GM12878 (cell line): ENCODE measurements at regions not wholly inside any gene's neighbourhood (a gene's known extent, or its start where the extent isn't known, plus 50 kb on each side); places are given as distances from the start of the nearest gene placed in this dataset.

Experiments
- ATAC-seq: fragments of 200-7000 bp; cut with Tn5 transposase; 3 replicates; pipeline ENCODE4 v1.9.1; 2020; ENCODE audit warnings: mild to moderate bottlenecking, moderate library complexity
- BruUV-seq: library from RNA; stranded (reverse); fragments of 400-500 nt; replicated peaks from 2 replicates; lab custom pipeline; 2021; lab: Mats Ljungman, UMichigan
- CTCF ChIA-PET: fragments of 300-600 bp; sonication (Branson Sonifier 250); formaldehyde crosslinking; extraction: SDS; loops from one replicate; lab custom pipeline; 2021; ENCODE audit warnings: inconsistent platforms; lab: Yijun Ruan, JAX
- POLR2A ChIA-PET: fragments of 350-600 bp; formaldehyde crosslinking; extraction: SDS; loops from one replicate; lab custom pipeline; 2021; ENCODE audit warnings: inconsistent platforms; lab: Charles Lee
- RAD21 ChIA-PET: fragments of 300-600 bp; sonication (Branson Sonifier 250); formaldehyde crosslinking; loops from one replicate; lab custom pipeline; 2023; ENCODE audit warnings: antibody characterized with exemption; ENCODE audit not compliant: unreplicated experiment; lab: Charles Lee
- SMC1A ChIA-PET: fragments of 300-600 bp; sonication (Branson Sonifier 250); formaldehyde crosslinking; loops from one replicate; lab custom pipeline; 2023; ENCODE audit not compliant: unreplicated experiment, uncharacterized antibody; lab: Charles Lee
- DNase-seq: peaks from one replicate; pipeline ENCODE4 v3.0.0-alpha.2; 2011; ENCODE audit warnings: low read depth, low spot score
- FAIRE-seq: peaks from 3 replicates; lab custom pipeline; 2011; peaks lifted over from hg19 to GRCh38; lab: Jason Lieb, UNC
- H2AFZ ChIP-seq: 2 replicates; pipeline ENCODE4 v1.6.0; 2011; ENCODE audit warnings: low read depth, low read length, control low read depth; ENCODE audit not compliant: control insufficient read depth
- H3K27ac ChIP-seq: 2 replicates; pipeline ENCODE4 v1.5.1; 2011; ENCODE audit warnings: control low read depth; ENCODE audit not compliant: control insufficient read depth, insufficient read depth
- H3K27me3 ChIP-seq, 2 experiments: replicated peaks in 1 of 2; 2 replicates each; pipeline versions ENCODE4 v1.6.0 to v1.6.1; 2011; ENCODE audit warnings: low read length in 1 of 2; ENCODE audit not compliant: control insufficient read depth in 2 of 2, insufficient read depth in 2 of 2
- H3K36me3 ChIP-seq, 2 experiments: 2 replicates each; pipeline ENCODE4 v1.5.1; 2011; ENCODE audit warnings: low read length in 1 of 2; ENCODE audit not compliant: control insufficient read depth in 2 of 2, insufficient read depth in 2 of 2
- H3K4me1 ChIP-seq: 2 replicates; pipeline ENCODE4 v1.6.1; 2011; ENCODE audit warnings: mild to moderate bottlenecking, low read length, moderate library complexity, mixed read lengths; ENCODE audit not compliant: control insufficient read depth, insufficient read depth
- H3K4me2 ChIP-seq: 2 replicates; pipeline ENCODE4 v1.6.0; 2011; ENCODE audit warnings: control low read depth; ENCODE audit not compliant: control insufficient read depth, insufficient read depth
- H3K4me3 ChIP-seq: fragments of 200-600 bp; sonication (generic); 2 replicates; pipeline ENCODE4 v1.5.1; 2016
- H3K79me2 ChIP-seq: 2 replicates; pipeline ENCODE4 v1.6.0; 2011; ENCODE audit warnings: low read length; ENCODE audit not compliant: control insufficient read depth, insufficient read depth
- H3K9ac ChIP-seq: 2 replicates; pipeline ENCODE4 v1.8.0; 2011; ENCODE audit warnings: low read length, control low read depth, mixed read lengths; ENCODE audit not compliant: control insufficient read depth, insufficient read depth
- H3K9me3 ChIP-seq: replicated peaks from 3 replicates; pipeline ENCODE4 v1.5.1; 2011; ENCODE audit warnings: mild to moderate bottlenecking, low read length; ENCODE audit not compliant: control insufficient read depth, insufficient read depth
- H4K20me1 ChIP-seq: 2 replicates; pipeline ENCODE4 v1.6.0; 2011; ENCODE audit not compliant: control insufficient read depth, insufficient read depth
- FOXK2 ChIP-seq: fragments of 450-650 bp; IDR thresholded peaks from 2 replicates; pipeline ENCODE4 v1.6.1; 2017; ENCODE audit warnings: mild to moderate bottlenecking, moderate library complexity
- WGBS: methylation state at CpG from one replicate; pipeline ENCODE4 v1.1.6; 2016; ENCODE audit warnings: low lambda C conversion rate; ENCODE audit not compliant: insufficient replicate concordance, insufficient coverage; ENCODE audit errors: missing lambda C conversion rate; 5-methylcytosine and 5-hydroxymethylcytosine counted together
- in situ Hi-C: fragments of 300-500 bp; cut with MboI; formaldehyde crosslinking; loops from 9 replicates; pipeline ENCODE4 v1.14.3; 2018; ENCODE audit warnings: mixed read lengths
- intact Hi-C: fragments of 100-400 bp; cut with micrococcal nuclease; formaldehyde crosslinking; loops from one replicate; pipeline ENCODE4 v1.14.2; 2022; ENCODE audit not compliant: unreplicated experiment
- TF ChIP-seq, protein P1 (sequence below): fragments of 450-650 bp; IDR thresholded peaks from 2 replicates; pipeline ENCODE4 v1.6.1; 2018; ENCODE audit warnings: borderline replicate concordance, mild to moderate bottlenecking; ENCODE audit not compliant: partially characterized antibody
- TF ChIP-seq, protein P2 (sequence below), 3 experiments: IDR thresholded peaks in 2 of 3; conservative IDR thresholded peaks in 1 of 3; 2 replicates each; pipeline ENCODE4 v1.5.1; 2011; ENCODE audit warnings: low read depth in 3 of 3, low read length in 3 of 3, mild to moderate bottlenecking in 3 of 3, control low read depth in 2 of 3, moderate library complexity in 2 of 3, inconsistent platforms in 1 of 3, mixed read lengths in 1 of 3; ENCODE audit not compliant: control insufficient read depth in 2 of 3, insufficient read depth in 1 of 3; ENCODE audit errors: extremely low read depth in 1 of 3

DNA sequence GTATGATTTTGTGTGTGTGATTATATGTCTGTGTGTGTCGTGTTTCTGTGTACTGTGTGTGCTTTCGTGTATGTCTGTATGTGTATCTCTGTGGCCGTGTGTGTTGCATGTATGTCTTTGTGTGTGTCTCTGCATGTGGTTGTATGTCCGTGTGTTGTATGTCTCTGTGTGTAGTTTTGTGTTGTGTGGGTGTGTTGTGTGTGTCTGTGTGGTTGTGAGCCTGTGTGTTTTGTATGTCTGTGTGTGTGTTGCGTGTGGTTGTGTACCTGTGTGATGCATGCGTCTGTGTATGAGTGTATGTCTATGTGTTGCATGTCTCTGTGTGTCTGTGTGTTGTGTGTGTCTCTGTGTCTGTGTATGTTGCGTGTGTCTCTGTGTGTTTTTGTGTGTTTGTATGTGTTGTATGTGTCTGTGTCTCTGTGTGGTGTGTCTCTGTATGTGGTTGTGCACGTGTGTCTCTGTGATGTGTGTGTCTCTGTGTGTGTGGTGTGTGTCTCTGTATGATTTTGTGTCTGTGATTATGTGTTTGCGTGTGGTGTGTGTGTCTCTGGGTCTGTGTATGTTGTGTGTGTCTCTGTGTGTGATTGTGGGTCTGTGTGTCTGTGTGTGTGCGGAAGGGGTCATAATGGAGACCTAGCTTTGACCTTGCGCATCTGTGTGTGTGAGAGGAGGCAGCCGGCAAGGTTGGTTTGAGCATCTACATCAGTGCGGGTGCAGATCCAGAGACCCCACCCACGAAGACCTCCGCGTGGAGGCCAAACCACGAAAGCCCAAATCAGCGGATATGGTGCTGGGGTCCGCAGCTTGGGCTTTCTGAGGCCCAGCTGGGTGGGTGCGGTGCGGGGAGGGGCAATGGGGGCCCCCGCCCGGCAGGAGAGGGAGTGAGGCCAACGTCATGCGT lies 212.6 kb upstream of the GSE1 start:
- Histone ChIP-seq H3K79me2 (no peaks in the 10 kb centered on the region), H3K4me1 (no peaks in the 10 kb centered on the region), H3K4me2 (no peak overlapping the region), H3K27me3 (peaks cover 0 to 2% of the 10 kb centered on the region in 2 experiments; a peak in 2 of 4 replicates), H3K36me3 (no peaks in the 10 kb centered on the region), H4K20me1 (no peaks in the 10 kb centered on the region), H3K9me3 (no peaks in the 10 kb centered on the region), H3K4me3 (no peak overlapping the region), H3K9ac (no peak overlapping the region), H3K27ac (no peak overlapping the region), H2AFZ (no peak overlapping the region)
- ChIA-PET CTCF (no interaction called here), SMC1A (no interaction called here), RAD21 (no interaction called here), POLR2A (no interaction called here)
- BruUV-seq, result no TSS peak
- intact Hi-C loops, result no loop called here
- TF ChIP-seq, protein P1, sequence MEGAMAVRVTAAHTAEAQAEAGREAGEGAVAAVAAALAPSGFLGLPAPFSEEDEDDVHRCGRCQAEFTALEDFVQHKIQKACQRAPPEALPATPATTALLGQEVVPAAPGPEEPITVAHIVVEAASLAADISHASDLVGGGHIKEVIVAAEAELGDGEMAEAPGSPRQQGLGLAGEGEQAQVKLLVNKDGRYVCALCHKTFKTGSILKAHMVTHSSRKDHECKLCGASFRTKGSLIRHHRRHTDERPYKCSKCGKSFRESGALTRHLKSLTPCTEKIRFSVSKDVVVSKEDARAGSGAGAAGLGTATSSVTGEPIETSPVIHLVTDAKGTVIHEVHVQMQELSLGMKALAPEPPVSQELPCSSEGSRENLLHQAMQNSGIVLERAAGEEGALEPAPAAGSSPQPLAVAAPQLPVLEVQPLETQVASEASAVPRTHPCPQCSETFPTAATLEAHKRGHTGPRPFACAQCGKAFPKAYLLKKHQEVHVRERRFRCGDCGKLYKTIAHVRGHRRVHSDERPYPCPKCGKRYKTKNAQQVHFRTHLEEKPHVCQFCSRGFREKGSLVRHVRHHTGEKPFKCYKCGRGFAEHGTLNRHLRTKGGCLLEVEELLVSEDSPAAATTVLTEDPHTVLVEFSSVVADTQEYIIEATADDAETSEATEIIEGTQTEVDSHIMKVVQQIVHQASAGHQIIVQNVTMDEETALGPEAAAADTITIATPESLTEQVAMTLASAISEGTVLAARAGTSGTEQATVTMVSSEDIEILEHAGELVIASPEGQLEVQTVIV, result peak; percentile 10
- TF ChIP-seq, protein P2, sequence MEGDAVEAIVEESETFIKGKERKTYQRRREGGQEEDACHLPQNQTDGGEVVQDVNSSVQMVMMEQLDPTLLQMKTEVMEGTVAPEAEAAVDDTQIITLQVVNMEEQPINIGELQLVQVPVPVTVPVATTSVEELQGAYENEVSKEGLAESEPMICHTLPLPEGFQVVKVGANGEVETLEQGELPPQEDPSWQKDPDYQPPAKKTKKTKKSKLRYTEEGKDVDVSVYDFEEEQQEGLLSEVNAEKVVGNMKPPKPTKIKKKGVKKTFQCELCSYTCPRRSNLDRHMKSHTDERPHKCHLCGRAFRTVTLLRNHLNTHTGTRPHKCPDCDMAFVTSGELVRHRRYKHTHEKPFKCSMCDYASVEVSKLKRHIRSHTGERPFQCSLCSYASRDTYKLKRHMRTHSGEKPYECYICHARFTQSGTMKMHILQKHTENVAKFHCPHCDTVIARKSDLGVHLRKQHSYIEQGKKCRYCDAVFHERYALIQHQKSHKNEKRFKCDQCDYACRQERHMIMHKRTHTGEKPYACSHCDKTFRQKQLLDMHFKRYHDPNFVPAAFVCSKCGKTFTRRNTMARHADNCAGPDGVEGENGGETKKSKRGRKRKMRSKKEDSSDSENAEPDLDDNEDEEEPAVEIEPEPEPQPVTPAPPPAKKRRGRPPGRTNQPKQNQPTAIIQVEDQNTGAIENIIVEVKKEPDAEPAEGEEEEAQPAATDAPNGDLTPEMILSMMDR (IDR thresholded peaks at IDR 0.05 in 2 of 3, conservative IDR thresholded peaks at IDR 0.05 in 1 of 3; ENCODE audit: control insufficient read depth in 2 of 3, extremely low read depth in 1 of 3, insufficient read depth in 1 of 3, low read depth in 3 of 3, low read length in 3 of 3), result no peak
- 0 out of 2 replicates have a peak, but pooled peaks have one; percentile 24 for TF ChIP-seq FOXK2
- no peak for ATAC-seq
- DNase-seq, result no peak
- FAIRE-seq, result no peak
- WGBS, result 80% methylated on average over 21 of the region's 25 CpGs
- in situ Hi-C loops, result no loop called here
